ENCODE measurements at regions not wholly inside any gene's neighbourhood (a gene's known extent, or its start where the extent isn't known, plus 50 kb on each side); places are given as distances from the start of the nearest gene placed in this dataset.
"Not testable (repeated sequence)": the region's sequence is repeated elsewhere in the genome, so short reads cannot be mapped to it uniquely, and the experiment has no call there.

DNA sequence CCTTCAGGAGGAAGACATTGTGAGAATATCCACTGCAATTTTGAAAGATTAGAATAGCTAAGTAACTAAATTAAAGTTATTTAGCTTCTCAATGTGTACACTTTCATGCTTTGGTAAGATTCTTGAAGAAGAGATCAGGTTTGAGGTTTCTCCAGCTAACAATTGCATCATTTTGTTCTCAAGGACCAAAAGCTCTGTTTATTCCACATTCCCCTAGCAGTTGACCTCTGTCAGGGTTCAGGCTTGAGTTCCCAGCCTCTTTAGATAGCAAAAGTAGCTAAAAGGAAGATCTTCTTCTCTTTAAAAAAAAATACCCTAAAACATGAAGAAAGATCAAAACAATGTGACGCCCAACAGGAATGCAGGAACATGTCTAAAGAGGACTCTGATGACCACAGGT, 179.4 kb upstream of the IGFBP3 start:
- intact Hi-C loops (cut with micrococcal nuclease): no loop called here
- H3K4me3 Mint-ChIP-seq: no peak overlapping the region
- H3K27me3 Mint-ChIP-seq: no peaks in the 10 kb centered on the region
- H3K9me3 Mint-ChIP-seq: no peaks in the 10 kb centered on the region
- no peaks in the 10 kb centered on the region for H3K4me1 Mint-ChIP-seq (ENCODE audit: low read depth)
- no peaks in the 10 kb centered on the region for H3K36me3 Mint-ChIP-seq (ENCODE audit: low read depth)
- H3K27ac Mint-ChIP-seq: no peak overlapping the region

DNA sequence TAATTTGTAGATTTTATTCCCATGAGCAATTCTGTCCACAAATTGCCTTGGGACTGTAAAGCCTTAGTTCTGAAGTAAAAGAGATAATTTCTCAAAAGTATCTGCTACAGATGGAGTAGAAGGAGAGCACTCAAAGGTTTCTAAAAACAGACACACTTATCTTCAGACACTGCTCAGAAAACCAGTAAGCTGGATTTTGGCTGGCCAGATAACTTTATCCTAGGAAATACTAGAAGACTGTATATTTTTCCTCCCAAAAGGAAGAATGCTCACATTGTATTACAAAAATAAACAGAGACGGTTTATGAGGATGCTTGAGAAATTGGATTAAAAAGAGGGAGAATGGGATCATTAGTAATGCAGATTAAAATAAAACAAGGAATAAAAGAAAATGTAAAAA, 178.0 kb upstream of the IGFBP3 start:
- H3K9me3 Mint-ChIP-seq: no peaks in the 10 kb centered on the region
- intact Hi-C loops (cut with micrococcal nuclease): no loop called here
- no peak overlapping the region for H3K27ac Mint-ChIP-seq
- no peaks in the 10 kb centered on the region for H3K27me3 Mint-ChIP-seq
- H3K36me3 Mint-ChIP-seq (ENCODE audit: low read depth): no peaks in the 10 kb centered on the region
- H3K4me1 Mint-ChIP-seq (ENCODE audit: low read depth): no peaks in the 10 kb centered on the region
- no peak overlapping the region for H3K4me3 Mint-ChIP-seq

DNA sequence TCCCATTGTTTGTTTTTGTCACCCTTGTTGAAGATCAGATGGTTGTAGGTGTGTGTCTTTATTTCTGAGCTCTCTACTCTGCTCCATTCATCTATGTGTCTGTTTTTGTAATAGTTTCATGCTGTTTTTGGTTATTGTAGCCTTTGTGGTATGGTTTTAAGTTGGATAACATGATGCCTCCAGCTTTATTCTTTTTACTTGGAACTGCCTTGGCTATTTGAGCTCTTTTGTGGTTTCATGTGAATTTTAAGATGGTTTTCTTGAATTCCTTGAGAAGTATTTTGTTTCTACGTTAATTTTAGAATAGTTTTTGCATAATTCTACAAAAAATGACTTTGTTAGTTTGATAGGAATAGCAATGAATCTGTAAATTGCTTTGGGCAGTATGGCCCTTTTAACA, 170.0 kb upstream of the IGFBP3 start:
- H3K27me3 Mint-ChIP-seq: no peaks in the 10 kb centered on the region
- no peak overlapping the region for H3K4me3 Mint-ChIP-seq
- H3K27ac Mint-ChIP-seq: no peak overlapping the region
- intact Hi-C loops (cut with micrococcal nuclease): no loop called here
- H3K4me1 Mint-ChIP-seq (ENCODE audit: low read depth): no peaks in the 10 kb centered on the region
- H3K36me3 Mint-ChIP-seq (ENCODE audit: low read depth): no peaks in the 10 kb centered on the region
- peaks cover 43% of the 10 kb centered on the region for H3K9me3 Mint-ChIP-seq

DNA sequence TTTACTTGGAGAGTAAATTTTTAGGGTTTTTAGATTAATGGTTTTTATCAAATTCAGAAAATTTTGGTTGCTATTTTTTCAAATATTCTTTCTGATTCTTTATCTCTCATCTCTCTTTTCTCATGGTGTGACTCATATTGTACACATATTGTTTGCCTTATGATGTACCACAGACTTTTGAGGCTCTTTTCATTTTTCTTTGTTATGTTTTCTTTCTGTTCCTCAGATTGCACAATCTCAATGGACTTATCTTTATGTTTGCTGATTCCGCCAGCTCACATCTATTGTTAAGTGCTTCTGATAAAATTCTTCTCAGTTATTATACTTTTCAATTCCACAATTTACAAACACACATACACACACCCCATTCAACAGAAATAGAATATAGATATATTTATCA, 168.2 kb upstream of the IGFBP3 start:
- no peaks in the 10 kb centered on the region for H3K27me3 Mint-ChIP-seq

DNA sequence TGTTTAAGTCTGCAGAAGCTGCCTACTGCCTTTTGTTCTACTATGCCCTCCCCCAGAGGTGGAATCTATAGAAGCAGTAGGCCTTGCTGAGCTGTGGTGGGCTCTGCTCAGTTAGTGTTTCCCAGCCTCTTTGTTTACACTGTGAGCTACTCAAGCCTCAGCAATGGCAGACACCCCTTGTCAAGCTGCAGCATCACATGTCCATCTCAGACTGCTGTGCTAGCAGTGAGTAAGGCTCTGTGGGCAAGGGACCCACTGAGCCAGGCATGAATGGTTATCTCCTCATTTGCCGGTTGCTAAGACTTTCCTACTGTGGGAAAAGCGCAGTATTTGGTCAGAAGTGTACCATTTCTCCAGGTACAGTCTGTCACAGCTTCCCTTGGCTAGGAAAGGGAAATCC, 167.4 kb upstream of the IGFBP3 start:
- H3K27me3 Mint-ChIP-seq; H3K36me3 Mint-ChIP-seq (ENCODE audit: low read depth); intact Hi-C loops (cut with micrococcal nuclease); H3K4me3 Mint-ChIP-seq; H3K4me1 Mint-ChIP-seq (ENCODE audit: low read depth); H3K27ac Mint-ChIP-seq: not testable (repeated sequence)
- peaks cover 43% of the 10 kb centered on the region for H3K9me3 Mint-ChIP-seq

More for the DNA sequence above, 168.2 kb upstream of the IGFBP3 start:
- no peaks in the 10 kb centered on the region for H3K36me3 Mint-ChIP-seq (ENCODE audit: low read depth)
- H3K27ac Mint-ChIP-seq: no peak overlapping the region
- intact Hi-C loops (cut with micrococcal nuclease): no loop called here
- H3K4me3 Mint-ChIP-seq: no peak overlapping the region
- H3K4me1 Mint-ChIP-seq (ENCODE audit: low read depth): no peaks in the 10 kb centered on the region
- H3K9me3 Mint-ChIP-seq: peaks cover 43% of the 10 kb centered on the region

DNA sequence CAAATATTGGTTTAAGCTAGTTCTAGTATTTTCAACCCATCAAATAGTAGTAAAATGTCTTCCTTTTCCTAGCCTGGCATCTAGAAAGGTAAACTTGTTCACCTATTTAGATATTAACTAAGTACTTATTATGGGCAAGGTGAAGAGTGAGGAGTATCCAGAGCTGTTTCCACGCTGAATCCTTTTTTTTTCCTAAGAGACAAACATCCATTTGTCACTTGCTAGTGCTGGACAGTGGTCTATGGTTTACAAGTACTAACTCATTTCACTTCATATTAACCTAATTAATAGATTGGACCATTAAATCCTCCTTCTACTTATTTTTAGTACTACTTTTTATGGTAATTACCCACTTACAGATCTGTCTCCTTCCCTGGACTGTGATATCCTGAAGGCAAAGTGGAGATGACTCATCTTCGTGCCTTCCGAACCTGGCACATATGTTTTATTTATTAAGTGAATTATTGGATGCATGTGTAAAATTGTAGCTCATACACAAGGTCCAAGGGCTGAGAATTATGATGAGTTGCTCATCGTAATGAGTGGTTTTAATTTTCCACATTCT, 159.6 kb upstream of the IGFBP3 start:
- no peak overlapping the region for H3K27ac Mint-ChIP-seq

DNA sequence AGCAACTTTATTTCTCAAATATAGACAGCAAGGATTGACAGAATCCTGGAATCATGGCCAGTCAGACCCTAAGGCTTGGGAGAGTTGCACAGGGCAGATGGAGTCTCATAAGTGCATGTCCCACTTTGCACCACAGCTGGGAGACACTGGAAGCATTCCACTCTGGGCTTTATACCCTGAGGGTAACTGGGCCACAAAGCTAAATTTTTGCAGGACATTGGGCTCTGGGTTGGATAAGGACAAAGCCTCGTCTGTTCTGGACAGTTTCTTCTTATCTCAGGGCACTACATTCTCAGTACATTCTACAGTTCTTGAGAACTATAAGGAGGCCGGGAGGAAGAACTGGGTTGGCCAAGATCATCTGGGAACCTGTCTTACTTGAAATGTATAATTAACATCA, 158.3 kb upstream of the IGFBP3 start:
- Mint-ChIP-seq H3K27me3 (no peaks in the 10 kb centered on the region), H3K27ac (no peak overlapping the region), H3K4me1 (ENCODE audit: low read depth) (no peaks in the 10 kb centered on the region), H3K4me3 (no peak overlapping the region), H3K9me3 (no peaks in the 10 kb centered on the region), H3K36me3 (ENCODE audit: low read depth) (no peaks in the 10 kb centered on the region)
- intact Hi-C loops (cut with micrococcal nuclease): no loop called here

More for the DNA sequence above, 159.6 kb upstream of the IGFBP3 start:
- Mint-ChIP-seq H3K4me1 (ENCODE audit: low read depth) (no peaks in the 10 kb centered on the region), H3K36me3 (ENCODE audit: low read depth) (no peaks in the 10 kb centered on the region), H3K9me3 (no peaks in the 10 kb centered on the region), H3K4me3 (no peak overlapping the region), H3K27me3 (no peaks in the 10 kb centered on the region)
- intact Hi-C loops (cut with micrococcal nuclease): no loop called here

DNA sequence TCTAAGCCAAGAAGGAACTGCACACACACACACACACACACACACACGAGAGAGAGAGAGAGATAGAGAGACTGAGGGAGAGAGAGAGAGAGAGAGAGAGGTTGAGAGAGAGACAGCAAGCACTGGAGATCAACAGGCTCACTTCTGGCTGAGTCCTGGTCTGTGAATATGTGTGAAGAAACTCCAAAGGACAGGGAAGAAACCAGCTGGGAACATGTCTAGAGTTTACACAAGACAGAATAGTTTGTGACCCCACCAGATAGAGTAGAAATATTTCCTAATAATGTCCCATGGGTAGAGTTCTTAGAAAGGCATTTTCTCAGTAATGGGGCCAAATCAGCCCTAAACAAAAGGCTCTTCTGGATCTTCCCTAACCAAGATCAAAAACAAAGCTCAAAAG, 155.5 kb upstream of the IGFBP3 start:
- intact Hi-C loops (cut with micrococcal nuclease): no loop called here
- Mint-ChIP-seq H3K27me3 (no peaks in the 10 kb centered on the region), H3K36me3 (ENCODE audit: low read depth) (no peaks in the 10 kb centered on the region), H3K4me3 (no peak overlapping the region), H3K9me3 (no peaks in the 10 kb centered on the region), H3K27ac (no peak overlapping the region), H3K4me1 (ENCODE audit: low read depth) (no peaks in the 10 kb centered on the region)

DNA sequence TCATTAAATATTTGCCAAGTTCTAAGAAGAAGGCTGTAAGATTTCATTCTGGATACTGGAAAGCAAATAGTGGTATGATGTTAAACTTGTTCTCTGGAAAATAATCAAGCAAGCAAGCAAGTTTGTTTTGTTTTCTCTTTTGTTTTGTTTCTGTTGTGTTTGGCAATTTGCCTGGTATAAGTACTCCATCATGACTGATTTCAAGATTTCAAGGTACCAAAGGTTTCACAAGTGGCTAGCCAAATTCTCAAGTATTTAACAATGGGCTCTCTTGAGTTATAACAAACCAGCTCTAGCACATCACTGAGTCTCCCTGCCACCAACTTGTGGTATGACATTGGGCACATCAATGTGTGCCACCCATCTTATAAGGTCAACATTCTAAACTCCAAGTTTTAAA, 151.7 kb upstream of the IGFBP3 start:
- Mint-ChIP-seq H3K9me3 (no peaks in the 10 kb centered on the region), H3K27ac (no peak overlapping the region), H3K36me3 (ENCODE audit: low read depth) (no peaks in the 10 kb centered on the region), H3K4me1 (ENCODE audit: low read depth) (no peaks in the 10 kb centered on the region), H3K4me3 (no peak overlapping the region), H3K27me3 (no peaks in the 10 kb centered on the region)
- intact Hi-C loops (cut with micrococcal nuclease): no loop called here

DNA sequence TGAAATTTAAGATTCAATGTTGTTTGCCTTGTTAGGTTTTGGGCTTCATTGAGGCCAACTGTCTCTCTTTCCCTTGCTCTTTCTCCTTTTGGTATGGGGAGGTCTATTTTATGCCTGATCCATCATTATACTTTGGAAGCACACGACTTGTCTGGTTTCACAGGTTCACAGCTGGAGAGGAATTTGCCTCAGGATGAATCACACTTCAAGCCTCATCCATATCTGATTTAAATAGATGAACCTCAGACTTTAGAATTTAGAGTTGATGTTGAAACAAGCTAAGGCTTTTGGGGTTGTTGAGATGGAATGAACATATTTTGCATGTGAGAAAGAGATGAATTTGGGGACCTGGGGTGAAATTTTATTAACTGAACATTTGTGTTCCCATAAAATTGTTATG, 150.5 kb upstream of the IGFBP3 start:
- no peaks in the 10 kb centered on the region for H3K27me3 Mint-ChIP-seq
- no peaks in the 10 kb centered on the region for H3K4me1 Mint-ChIP-seq (ENCODE audit: low read depth)
- no peak overlapping the region for H3K27ac Mint-ChIP-seq
- no peaks in the 10 kb centered on the region for H3K36me3 Mint-ChIP-seq (ENCODE audit: low read depth)
- intact Hi-C loops (cut with micrococcal nuclease): no loop called here
- peaks cover 8% of the 10 kb centered on the region for H3K9me3 Mint-ChIP-seq
- H3K4me3 Mint-ChIP-seq: no peak overlapping the region

DNA sequence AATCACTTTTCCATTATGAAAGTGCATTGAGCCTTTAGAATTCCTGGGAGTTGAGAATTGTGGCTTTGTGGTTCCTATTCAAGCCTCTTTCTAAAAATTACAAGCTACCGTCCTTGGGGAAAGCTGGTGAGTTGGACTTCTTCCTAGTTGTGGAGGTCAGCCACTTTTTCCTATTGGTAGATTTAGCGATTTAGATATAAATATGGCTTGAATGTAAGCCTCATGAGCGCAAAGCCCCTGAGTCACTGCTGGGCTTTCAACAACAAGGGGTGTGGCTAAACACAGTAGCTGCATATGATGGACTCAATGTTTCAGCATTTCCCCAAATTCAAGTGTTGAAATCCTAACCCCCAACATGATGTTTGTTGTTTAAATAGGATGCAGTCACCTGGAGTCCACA, 150.0 kb upstream of the IGFBP3 start:
- Mint-ChIP-seq H3K4me1 (ENCODE audit: low read depth) (no peaks in the 10 kb centered on the region), H3K27ac (no peak overlapping the region), H3K27me3 (no peaks in the 10 kb centered on the region), H3K4me3 (no peak overlapping the region), H3K36me3 (ENCODE audit: low read depth) (no peaks in the 10 kb centered on the region), H3K9me3 (peaks cover 8% of the 10 kb centered on the region)
- intact Hi-C loops (cut with micrococcal nuclease): no loop called here

DNA sequence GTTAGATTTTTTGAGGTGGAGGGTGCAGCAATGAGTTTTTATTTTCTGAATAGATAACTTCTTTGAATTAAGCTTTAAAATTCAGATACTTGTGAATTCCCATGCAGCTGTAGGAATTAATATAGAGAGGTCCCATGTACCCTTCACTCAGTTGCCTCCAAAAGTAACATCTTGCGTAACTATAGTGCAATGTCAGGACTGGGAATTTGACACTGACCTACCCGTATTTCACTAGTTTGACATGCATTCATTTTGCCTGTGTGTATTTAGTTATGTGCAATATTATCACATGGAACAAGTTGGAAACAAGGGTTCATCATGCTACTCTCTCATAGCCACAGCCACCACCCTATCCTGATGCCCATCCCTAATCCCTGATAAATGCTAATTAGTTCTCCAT, 147.1 kb upstream of the IGFBP3 start:
- no peak overlapping the region for H3K4me3 Mint-ChIP-seq
- H3K27me3 Mint-ChIP-seq: no peaks in the 10 kb centered on the region
- no peaks in the 10 kb centered on the region for H3K4me1 Mint-ChIP-seq (ENCODE audit: low read depth)
- intact Hi-C loops (cut with micrococcal nuclease): no loop called here
- peaks cover 8% of the 10 kb centered on the region for H3K9me3 Mint-ChIP-seq
- H3K27ac Mint-ChIP-seq: no peak overlapping the region
- H3K36me3 Mint-ChIP-seq (ENCODE audit: low read depth): no peaks in the 10 kb centered on the region

DNA sequence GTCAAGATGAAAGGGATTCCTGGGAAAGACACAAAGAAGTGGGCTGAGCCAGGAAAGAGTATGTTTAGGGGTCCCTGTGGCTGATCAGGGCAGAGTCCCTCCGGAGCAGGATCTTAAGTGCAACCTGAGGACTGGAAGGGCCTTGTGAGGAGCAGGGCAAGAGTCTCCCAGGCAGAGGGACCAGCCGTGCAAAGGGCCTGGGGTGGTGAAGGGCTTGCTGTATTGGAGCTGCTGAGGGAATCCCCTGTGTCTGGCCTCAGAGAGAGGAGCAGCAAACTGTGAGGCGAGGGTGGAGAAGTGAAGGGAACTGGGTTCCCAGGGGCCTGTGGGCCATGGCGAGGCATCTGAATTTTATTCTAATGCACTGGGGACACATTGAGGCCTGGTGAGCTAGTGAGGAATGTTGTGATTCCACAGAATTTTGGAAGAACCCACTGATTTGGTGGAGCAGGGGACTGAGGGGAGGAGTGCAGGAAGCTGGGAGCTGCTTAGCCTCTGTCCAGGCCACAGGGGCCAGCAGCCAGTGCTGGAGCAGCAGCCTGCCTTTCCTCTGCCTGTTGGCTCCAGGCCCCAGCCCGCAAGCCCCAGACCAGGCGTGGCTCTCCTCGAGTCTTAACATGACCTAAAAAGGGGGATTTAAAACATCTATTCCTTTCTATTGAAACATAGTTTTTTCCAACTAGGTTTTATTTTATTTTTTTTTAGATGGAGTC, 138.4 kb upstream of the IGFBP3 start:
- Mint-ChIP-seq H3K27ac (no peak overlapping the region), H3K27me3 (no peaks in the 10 kb centered on the region), H3K36me3 (ENCODE audit: low read depth) (no peaks in the 10 kb centered on the region), H3K9me3 (no peaks in the 10 kb centered on the region), H3K4me3 (no peak overlapping the region), H3K4me1 (ENCODE audit: low read depth) (no peaks in the 10 kb centered on the region)
- intact Hi-C loops (cut with micrococcal nuclease): no loop called here

DNA sequence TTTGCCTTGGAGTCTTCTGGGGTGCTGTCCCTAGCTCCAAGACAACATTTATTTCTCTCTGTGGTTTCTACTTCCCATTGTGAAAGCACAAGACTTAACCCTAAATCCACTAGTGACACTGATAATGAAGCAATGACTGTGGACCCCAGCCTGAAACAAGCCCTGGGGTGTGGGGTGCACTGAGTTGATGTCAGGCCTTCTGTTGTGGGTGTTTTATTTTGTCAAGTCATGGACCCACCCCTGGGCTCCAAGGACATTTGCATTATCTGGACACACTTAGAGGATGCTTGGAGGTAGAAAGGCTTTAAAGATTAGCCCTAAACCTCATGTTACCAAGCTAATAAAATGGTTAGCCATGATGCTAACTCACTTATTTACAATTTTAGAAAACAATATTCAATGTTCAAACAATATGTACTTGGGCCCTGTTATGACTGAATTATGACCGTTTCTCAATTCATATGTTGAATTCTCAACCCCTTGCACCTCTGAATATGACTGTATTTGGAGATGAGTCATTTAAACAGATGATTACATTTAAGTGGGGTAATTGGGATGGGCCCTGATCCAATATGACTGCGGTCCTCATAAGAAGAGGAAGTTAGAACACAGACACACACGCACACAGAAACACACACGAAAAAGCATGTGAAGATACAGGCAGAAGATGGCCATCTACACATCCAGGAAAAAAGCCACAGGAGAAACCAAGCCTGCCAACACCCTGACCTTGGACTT, 137.2 kb upstream of the IGFBP3 start:
- no peaks in the 10 kb centered on the region for H3K27me3 Mint-ChIP-seq
- no peak overlapping the region for H3K4me3 Mint-ChIP-seq
- no peaks in the 10 kb centered on the region for H3K9me3 Mint-ChIP-seq
- H3K27ac Mint-ChIP-seq: no peak overlapping the region
- intact Hi-C loops (cut with micrococcal nuclease): no loop called here
- no peaks in the 10 kb centered on the region for H3K4me1 Mint-ChIP-seq (ENCODE audit: low read depth)
- H3K36me3 Mint-ChIP-seq (ENCODE audit: low read depth): no peaks in the 10 kb centered on the region
